Transverse colon (tissue), 4 donors: ENCODE measurements at regions not wholly inside any gene's neighbourhood (a gene's known extent, or its start where the extent isn't known, plus 50 kb on each side); places are given as distances from the start of the nearest gene placed in this dataset.

Experiments
- DNase-seq: peaks from one replicate; pipeline ENCODE4 v3.0.0-alpha.2; 2019
- H3K27ac ChIP-seq, 4 donors: fragments of 200-600 bp; sonication (generic); 2 replicates each; pipeline ENCODE4 v1.5.1; 2016 to 2018; ENCODE audit warnings: inconsistent platforms in 4 of 4
- H3K27me3 ChIP-seq: fragments of 200-600 bp; sonication (generic); 2 replicates; pipeline ENCODE4 v1.5.1; 2017; ENCODE audit warnings: inconsistent platforms
- H3K36me3 ChIP-seq, 4 donors: fragments of 200-600 bp; sonication (generic); 2 replicates each; pipeline ENCODE4 v1.5.1; 2017 to 2019; ENCODE audit warnings: inconsistent platforms in 4 of 4
- H3K4me1 ChIP-seq, 4 donors: fragments of 200-600 bp; sonication (generic); 2 replicates each; pipeline ENCODE4 v1.5.1; 2017 to 2020; ENCODE audit warnings: inconsistent platforms in 4 of 4
- H3K4me3 ChIP-seq, 4 donors: fragments of 200-600 bp; sonication (generic); 1 replicate in 1 of 4; 2 replicates in 3 of 4; pipeline versions ENCODE4 v1.5.1 to v1.6.1; 2017 to 2019; ENCODE audit warnings: inconsistent platforms in 4 of 4
- H3K9me3 ChIP-seq, 2 donors: fragments of 200-600 bp; sonication (generic); 2 replicates each; pipeline ENCODE4 v1.5.1; 2017 to 2019; ENCODE audit warnings: inconsistent platforms in 2 of 2
- CTCF ChIP-seq, 5 experiments: fragments of 200-600 bp in 3 of 5; fragments of 450-650 bp in 2 of 5; sonication (generic) in 3 of 5; IDR thresholded peaks; 1 replicate in 2 of 5; 2 replicates in 3 of 5; pipeline ENCODE4 v1.5.1; 2016 to 2017; ENCODE audit warnings: antibody characterized with exemption in 5 of 5, inconsistent platforms in 3 of 5, mild to moderate bottlenecking in 2 of 5, moderate library complexity in 1 of 5
- EP300 ChIP-seq: sonication (generic); formaldehyde crosslinking; IDR thresholded peaks from one replicate; pipeline ENCODE4 v1.6.1; 2017; ENCODE audit warnings: antibody characterized with exemption, low read depth
- POLR2A ChIP-seq: fragments of 450-650 bp; IDR thresholded peaks from one replicate; pipeline ENCODE4 v1.6.1; 2016; ENCODE audit warnings: antibody characterized with exemption, mild to moderate bottlenecking, moderate library complexity
- POLR2AphosphoS5 ChIP-seq, 3 donors: sonication (generic); formaldehyde crosslinking; IDR thresholded peaks; one replicate each; pipeline ENCODE4 v1.6.1; 2016; ENCODE audit warnings: antibody characterized with exemption in 3 of 3
- WGBS, 2 donors: methylation state at CpG; one replicate each; pipeline ENCODE4 v1.1.5; 2018; ENCODE audit warnings: low coverage in 1 of 2; 5-methylcytosine and 5-hydroxymethylcytosine counted together
- in situ Hi-C, 4 donors: fragments of 200-750 bp; cut with MboI; loops; one replicate each; pipeline versions ENCODE4 v1.15.0 to v1.15.1; 2017; ENCODE audit warnings: low sequenced_read_pairs in 3 of 4, low pct_ligation_motif_present in 1 of 4, low pct_unique_long_range_greater_than_20kb in 1 of 4
- intact Hi-C: fragments of 100-400 bp; cut with DNase I; formaldehyde crosslinking; loops from one replicate; pipeline ENCODE4 v1.15.1; 2023; ENCODE audit warnings: low total_unique reads

DNA sequence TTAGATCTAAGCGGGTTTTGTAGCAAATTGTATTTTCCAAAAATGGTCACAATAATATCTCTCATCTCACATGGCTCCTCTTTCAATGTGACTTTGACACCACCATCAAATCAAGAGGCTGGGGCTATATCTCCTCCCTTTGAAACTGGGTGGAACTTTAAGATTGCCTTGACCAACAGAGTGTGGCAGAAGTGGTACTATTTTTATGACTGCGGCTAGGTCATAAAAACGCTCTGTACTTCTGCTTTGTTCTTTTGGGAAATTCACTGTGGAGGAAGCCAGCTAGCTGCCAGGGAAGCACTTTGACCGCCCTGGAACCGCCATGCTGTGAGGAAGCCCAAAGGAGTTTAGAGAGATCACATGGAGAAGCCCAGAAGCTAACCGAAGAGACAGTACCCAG, 50.7 kb upstream of the ACOT11 start:
- H3K27me3 ChIP-seq, result peaks cover 5% of the 10 kb centered on the region
- TF ChIP-seq CTCF (IDR thresholded peaks at IDR 0.05), result no peak
- TF ChIP-seq POLR2AphosphoS5 (IDR thresholded peaks at IDR 0.05), result no peak
- no peaks in the 10 kb centered on the region for H3K9me3 ChIP-seq
- no peak for DNase-seq
- in situ Hi-C loops (loop anchor here in 3 of 4 donors (10.0 to 25.0 kb wide), 3 partner anchors 373 to 423 kb away; no protein-coding TSS in a partner anchor), intact Hi-C loops (loop anchor here (10.0 kb wide), 1 partner anchor 317 kb away; no protein-coding TSS in a partner anchor)
- 69 to 74% methylated on average over 5 to 6 of the region's 6 CpGs for WGBS, 2 donors
- H3K4me3 ChIP-seq, result no peak overlapping the region
- H3K4me1 ChIP-seq, result peaks cover 6 to 16% (median 12%) of the 10 kb centered on the region in 4 donors
- no peak overlapping the region for H3K27ac ChIP-seq
- no peaks in the 10 kb centered on the region for H3K36me3 ChIP-seq

GRCh38 chr1:54495954-54496353, 52.1 kb upstream of the ACOT11 start:
- in situ Hi-C loops, result loop anchor here in 3 of 4 donors (10.0 to 25.0 kb wide), 3 partner anchors 371 to 421 kb away; no protein-coding TSS in a partner anchor
- Histone ChIP-seq H3K4me1 (peaks cover 6 to 16% (median 12%) of the 10 kb centered on the region in 4 donors), H3K36me3 (no peaks in the 10 kb centered on the region), H3K27me3 (no peaks in the 10 kb centered on the region), H3K9me3 (no peaks in the 10 kb centered on the region), H3K4me3 (no peak overlapping the region), H3K27ac (no peak overlapping the region)
- WGBS, 2 donors, result 94% methylated on average over 7 of the region's 7 CpGs; no CpG with 5 or more reads in 1 of the 2 donors
- no peak for DNase-seq
- no peak for TF ChIP-seq POLR2AphosphoS5 (IDR thresholded peaks at IDR 0.05)
- TF ChIP-seq CTCF (IDR thresholded peaks at IDR 0.05), result no peak
- TF ChIP-seq EP300, result no peak
- no peak for TF ChIP-seq POLR2A
- intact Hi-C loops, result loop anchor here (10.0 kb wide), 1 partner anchor 319 kb away; no protein-coding TSS in a partner anchor

DNA sequence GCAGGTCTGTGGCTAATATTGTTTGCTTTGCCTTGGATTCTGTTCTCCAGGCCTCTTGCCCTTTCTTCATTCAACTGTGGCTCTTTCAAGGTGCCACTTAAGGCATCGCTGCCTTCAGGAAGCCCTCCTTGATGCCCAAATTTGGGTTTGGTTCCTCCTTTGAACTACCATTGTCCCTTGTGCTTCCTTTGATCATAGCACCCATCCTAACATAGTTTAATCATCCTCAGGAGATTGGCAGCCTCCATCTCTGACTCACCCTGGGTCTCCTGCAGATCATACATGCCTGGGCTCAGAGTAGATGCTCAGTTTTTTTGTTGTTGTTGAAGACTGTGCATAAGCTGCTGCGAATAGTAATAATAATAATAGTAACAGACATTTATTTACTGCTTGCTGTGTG, 54.4 kb upstream of the ACOT11 start:
- H3K4me1 ChIP-seq, result peaks cover 6 to 16% (median 12%) of the 10 kb centered on the region in 4 donors
- no peak overlapping the region for H3K4me3 ChIP-seq
- H3K27me3 ChIP-seq, result no peaks in the 10 kb centered on the region
- no peaks in the 10 kb centered on the region for H3K36me3 ChIP-seq
- intact Hi-C loops (loop anchor here (10.0 kb wide), 1 partner anchor 321 kb away; no protein-coding TSS in a partner anchor), in situ Hi-C loops (loop anchor here (5.0 to 25.0 kb wide), 4 partner anchors 369 to 419 kb away; no protein-coding TSS in a partner anchor)
- no peak overlapping the region for H3K27ac ChIP-seq
- TF ChIP-seq POLR2AphosphoS5 (IDR thresholded peaks at IDR 0.05) (no peak), CTCF (IDR thresholded peaks at IDR 0.05) (no peak), POLR2A (no peak), EP300 (no peak)
- 83 to 92% methylated on average over 1 to 2 of the region's 2 CpGs for WGBS, 2 donors
- no peak for DNase-seq
- no peaks in the 10 kb centered on the region for H3K9me3 ChIP-seq

GRCh38 chr1:54490361-54491248, 57.4 kb upstream of the ACOT11 start:
- intact Hi-C loops, result loop anchor here (10.0 kb wide), 1 partner anchor 324 kb away; no protein-coding TSS in a partner anchor
- no peak overlapping the region for H3K27ac ChIP-seq
- H3K4me1 ChIP-seq, result peaks cover 20 to 38% (median 32%) of the 10 kb centered on the region in 4 donors
- in situ Hi-C loops, result loop anchor here (5.0 to 25.0 kb wide), 4 partner anchors 366 to 416 kb away; no protein-coding TSS in a partner anchor
- no peaks in the 10 kb centered on the region for H3K27me3 ChIP-seq
- H3K9me3 ChIP-seq, result no peaks in the 10 kb centered on the region
- TF ChIP-seq EP300 (no peak), POLR2AphosphoS5 (IDR thresholded peaks at IDR 0.05) (no peak), POLR2A (no peak), CTCF (IDR thresholded peaks at IDR 0.05) (no peak)
- WGBS, 2 donors, result 27 to 33% methylated on average over 5 to 11 of the region's 22 CpGs
- no peaks in the 10 kb centered on the region for H3K36me3 ChIP-seq
- no peak overlapping the region for H3K4me3 ChIP-seq
- DNase-seq, result peak; percentile 47
